K562 (cell line): ENCODE measurements at regions not wholly inside any gene's neighbourhood (a gene's known extent, or its start where the extent isn't known, plus 50 kb on each side); places are given as distances from the start of the nearest gene placed in this dataset.
A peak's percentile ranks its signal among the peaks of the same experiment; 100 is the strongest.

Experiments
- CCNT2 ChIP-seq: IDR thresholded peaks from 2 replicates; pipeline ENCODE4 v1.6.1; 2011; ENCODE audit warnings: borderline replicate concordance, low read depth, mild to moderate bottlenecking, moderate library complexity, mixed read lengths, low read length; ENCODE audit not compliant: insufficient read length; ENCODE audit errors: extremely low read depth
- HNRNPLL ChIP-seq: fragments of 200-400 bp; formaldehyde crosslinking; IDR thresholded peaks from 2 replicates; pipeline ENCODE4 v1.6.1; 2017; ENCODE audit warnings: low read length, low read depth, mild to moderate bottlenecking; ENCODE audit not compliant: poor library complexity, severe bottlenecking
- KDM2B ChIP-seq: fragments of 250-450 bp; sonication (Bioruptor Pico); IDR thresholded peaks from 2 replicates; pipeline ENCODE4 v1.8.0; 2021; ENCODE audit warnings: mild to moderate bottlenecking, moderate library complexity
- MCM2 ChIP-seq: fragments of 450-650 bp; IDR thresholded peaks from 2 replicates; pipeline ENCODE4 v1.6.1; 2017; ENCODE audit warnings: low read depth, mild to moderate bottlenecking
- MEIS2 ChIP-seq: fragments of 450-650 bp; IDR thresholded peaks from 2 replicates; pipeline ENCODE4 v1.6.1; 2014; ENCODE audit warnings: mild to moderate bottlenecking; ENCODE audit not compliant: partially characterized antibody
- PML ChIP-seq: IDR thresholded peaks from 2 replicates; pipeline ENCODE4 v1.6.1; 2012; ENCODE audit warnings: low read length, inconsistent platforms
- SMARCA4 ChIP-seq: fragments of 450-650 bp; IDR thresholded peaks from 2 replicates; pipeline ENCODE4 v1.6.1; 2016
- SOX6 ChIP-seq: fragments of 450-650 bp; IDR thresholded peaks from 2 replicates; pipeline ENCODE4 v1.6.1; 2014; ENCODE audit warnings: mild to moderate bottlenecking
- TCFL5 ChIP-seq: fragments of 250-450 bp; sonication (Bioruptor Pico); conservative IDR thresholded peaks from 2 replicates; pipeline ENCODE4 v1.6.1; 2021; ENCODE audit warnings: mild to moderate bottlenecking, moderate library complexity, matching md5 sums
- TOE1 ChIP-seq, 2 experiments: fragments of 450-650 bp in 1 of 2; sonication (generic) in 1 of 2; formaldehyde crosslinking in 1 of 2; IDR thresholded peaks; 2 replicates each; pipeline versions ENCODE4 v1.7.1 to v1.8.0; 2016 to 2022; ENCODE audit warnings: borderline replicate concordance in 2 of 2, mild to moderate bottlenecking in 2 of 2, antibody characterized with exemption in 1 of 2, inconsistent platforms in 1 of 2, low read depth in 1 of 2, missing genetic modification reagents in 1 of 2, moderate library complexity in 1 of 2
- TF ChIP-seq, protein P1 (sequence below): fragments of 200-600 bp; sonication (generic); IDR thresholded peaks from one replicate; pipeline ENCODE4 v1.6.1; 2012; ENCODE audit warnings: mild to moderate bottlenecking, low read depth, low read length, inconsistent platforms
- TF ChIP-seq, protein P2 (sequence below), 2 experiments: fragments of 150-350 bp in 1 of 2; IDR thresholded peaks; 2 replicates each; pipeline ENCODE4 v1.6.1; 2012 to 2016; ENCODE audit warnings: low read depth in 2 of 2, low read length in 2 of 2, mild to moderate bottlenecking in 1 of 2, moderate library complexity in 1 of 2

DNA sequence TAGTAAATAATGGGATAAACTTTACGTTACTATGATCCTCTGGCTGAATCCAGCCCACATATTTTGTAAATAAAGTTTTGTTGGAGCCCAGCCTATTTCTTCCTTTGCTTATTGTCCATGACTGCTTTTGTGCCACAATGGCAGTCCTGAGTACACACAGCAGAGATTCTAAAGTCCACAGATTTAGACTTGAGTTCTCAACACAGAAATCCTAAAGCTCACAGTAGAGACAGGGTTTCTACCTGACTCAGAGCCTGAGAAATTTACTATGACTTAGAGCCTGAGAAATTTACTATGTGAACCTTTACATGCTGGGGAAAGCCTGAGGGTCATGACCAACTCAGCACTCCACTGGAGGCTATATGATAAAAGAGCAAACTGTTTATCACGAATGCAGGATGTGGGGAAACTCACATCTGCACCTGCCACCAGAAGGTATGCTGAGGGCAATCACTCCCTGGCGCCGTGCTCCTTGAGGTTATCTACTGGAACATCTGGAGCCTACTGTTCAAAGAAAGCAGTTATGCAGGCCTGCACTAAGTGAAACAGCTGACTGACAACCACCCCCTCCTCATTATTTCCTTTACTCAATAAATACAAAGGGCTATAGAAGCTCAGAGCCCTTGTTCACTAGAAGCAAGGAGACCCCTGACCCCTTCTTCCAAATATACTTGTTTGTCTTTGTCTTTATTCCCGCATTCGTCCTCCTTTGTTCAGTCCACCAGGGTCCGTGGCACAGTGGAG is 52.6 kb upstream of the BICD1 start (continued):
- TF ChIP-seq TCFL5 (CRISPR knock-in tag) (no peak), CCNT2 (peak; percentile 57), MEIS2 (peak; percentile 19), TOE1 (IDR thresholded peaks at IDR 0.05; ENCODE audit: borderline replicate concordance) (no peak), TOE1 (CRISPR knock-in tag; IDR thresholded peaks at IDR 0.05; ENCODE audit: borderline replicate concordance, low read depth) (no peak), KDM2B (CRISPR knock-in tag) (no peak), MCM2 (no peak), PML (peak; percentile 81), SOX6 (peak; percentile 70; the same call in 1 of the 2 replicates), SMARCA4 (0 out of 2 replicates have a peak, but pooled peaks have one; percentile 32), HNRNPLL (no peak)
- TF ChIP-seq, protein P1, sequence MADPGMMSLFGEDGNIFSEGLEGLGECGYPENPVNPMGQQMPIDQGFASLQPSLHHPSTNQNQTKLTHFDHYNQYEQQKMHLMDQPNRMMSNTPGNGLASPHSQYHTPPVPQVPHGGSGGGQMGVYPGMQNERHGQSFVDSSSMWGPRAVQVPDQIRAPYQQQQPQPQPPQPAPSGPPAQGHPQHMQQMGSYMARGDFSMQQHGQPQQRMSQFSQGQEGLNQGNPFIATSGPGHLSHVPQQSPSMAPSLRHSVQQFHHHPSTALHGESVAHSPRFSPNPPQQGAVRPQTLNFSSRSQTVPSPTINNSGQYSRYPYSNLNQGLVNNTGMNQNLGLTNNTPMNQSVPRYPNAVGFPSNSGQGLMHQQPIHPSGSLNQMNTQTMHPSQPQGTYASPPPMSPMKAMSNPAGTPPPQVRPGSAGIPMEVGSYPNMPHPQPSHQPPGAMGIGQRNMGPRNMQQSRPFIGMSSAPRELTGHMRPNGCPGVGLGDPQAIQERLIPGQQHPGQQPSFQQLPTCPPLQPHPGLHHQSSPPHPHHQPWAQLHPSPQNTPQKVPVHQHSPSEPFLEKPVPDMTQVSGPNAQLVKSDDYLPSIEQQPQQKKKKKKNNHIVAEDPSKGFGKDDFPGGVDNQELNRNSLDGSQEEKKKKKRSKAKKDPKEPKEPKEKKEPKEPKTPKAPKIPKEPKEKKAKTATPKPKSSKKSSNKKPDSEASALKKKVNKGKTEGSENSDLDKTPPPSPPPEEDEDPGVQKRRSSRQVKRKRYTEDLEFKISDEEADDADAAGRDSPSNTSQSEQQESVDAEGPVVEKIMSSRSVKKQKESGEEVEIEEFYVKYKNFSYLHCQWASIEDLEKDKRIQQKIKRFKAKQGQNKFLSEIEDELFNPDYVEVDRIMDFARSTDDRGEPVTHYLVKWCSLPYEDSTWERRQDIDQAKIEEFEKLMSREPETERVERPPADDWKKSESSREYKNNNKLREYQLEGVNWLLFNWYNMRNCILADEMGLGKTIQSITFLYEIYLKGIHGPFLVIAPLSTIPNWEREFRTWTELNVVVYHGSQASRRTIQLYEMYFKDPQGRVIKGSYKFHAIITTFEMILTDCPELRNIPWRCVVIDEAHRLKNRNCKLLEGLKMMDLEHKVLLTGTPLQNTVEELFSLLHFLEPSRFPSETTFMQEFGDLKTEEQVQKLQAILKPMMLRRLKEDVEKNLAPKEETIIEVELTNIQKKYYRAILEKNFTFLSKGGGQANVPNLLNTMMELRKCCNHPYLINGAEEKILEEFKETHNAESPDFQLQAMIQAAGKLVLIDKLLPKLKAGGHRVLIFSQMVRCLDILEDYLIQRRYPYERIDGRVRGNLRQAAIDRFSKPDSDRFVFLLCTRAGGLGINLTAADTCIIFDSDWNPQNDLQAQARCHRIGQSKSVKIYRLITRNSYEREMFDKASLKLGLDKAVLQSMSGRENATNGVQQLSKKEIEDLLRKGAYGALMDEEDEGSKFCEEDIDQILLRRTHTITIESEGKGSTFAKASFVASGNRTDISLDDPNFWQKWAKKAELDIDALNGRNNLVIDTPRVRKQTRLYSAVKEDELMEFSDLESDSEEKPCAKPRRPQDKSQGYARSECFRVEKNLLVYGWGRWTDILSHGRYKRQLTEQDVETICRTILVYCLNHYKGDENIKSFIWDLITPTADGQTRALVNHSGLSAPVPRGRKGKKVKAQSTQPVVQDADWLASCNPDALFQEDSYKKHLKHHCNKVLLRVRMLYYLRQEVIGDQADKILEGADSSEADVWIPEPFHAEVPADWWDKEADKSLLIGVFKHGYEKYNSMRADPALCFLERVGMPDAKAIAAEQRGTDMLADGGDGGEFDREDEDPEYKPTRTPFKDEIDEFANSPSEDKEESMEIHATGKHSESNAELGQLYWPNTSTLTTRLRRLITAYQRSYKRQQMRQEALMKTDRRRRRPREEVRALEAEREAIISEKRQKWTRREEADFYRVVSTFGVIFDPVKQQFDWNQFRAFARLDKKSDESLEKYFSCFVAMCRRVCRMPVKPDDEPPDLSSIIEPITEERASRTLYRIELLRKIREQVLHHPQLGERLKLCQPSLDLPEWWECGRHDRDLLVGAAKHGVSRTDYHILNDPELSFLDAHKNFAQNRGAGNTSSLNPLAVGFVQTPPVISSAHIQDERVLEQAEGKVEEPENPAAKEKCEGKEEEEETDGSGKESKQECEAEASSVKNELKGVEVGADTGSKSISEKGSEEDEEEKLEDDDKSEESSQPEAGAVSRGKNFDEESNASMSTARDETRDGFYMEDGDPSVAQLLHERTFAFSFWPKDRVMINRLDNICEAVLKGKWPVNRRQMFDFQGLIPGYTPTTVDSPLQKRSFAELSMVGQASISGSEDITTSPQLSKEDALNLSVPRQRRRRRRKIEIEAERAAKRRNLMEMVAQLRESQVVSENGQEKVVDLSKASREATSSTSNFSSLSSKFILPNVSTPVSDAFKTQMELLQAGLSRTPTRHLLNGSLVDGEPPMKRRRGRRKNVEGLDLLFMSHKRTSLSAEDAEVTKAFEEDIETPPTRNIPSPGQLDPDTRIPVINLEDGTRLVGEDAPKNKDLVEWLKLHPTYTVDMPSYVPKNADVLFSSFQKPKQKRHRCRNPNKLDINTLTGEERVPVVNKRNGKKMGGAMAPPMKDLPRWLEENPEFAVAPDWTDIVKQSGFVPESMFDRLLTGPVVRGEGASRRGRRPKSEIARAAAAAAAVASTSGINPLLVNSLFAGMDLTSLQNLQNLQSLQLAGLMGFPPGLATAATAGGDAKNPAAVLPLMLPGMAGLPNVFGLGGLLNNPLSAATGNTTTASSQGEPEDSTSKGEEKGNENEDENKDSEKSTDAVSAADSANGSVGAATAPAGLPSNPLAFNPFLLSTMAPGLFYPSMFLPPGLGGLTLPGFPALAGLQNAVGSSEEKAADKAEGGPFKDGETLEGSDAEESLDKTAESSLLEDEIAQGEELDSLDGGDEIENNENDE = no peak
- TF ChIP-seq, protein P2, sequence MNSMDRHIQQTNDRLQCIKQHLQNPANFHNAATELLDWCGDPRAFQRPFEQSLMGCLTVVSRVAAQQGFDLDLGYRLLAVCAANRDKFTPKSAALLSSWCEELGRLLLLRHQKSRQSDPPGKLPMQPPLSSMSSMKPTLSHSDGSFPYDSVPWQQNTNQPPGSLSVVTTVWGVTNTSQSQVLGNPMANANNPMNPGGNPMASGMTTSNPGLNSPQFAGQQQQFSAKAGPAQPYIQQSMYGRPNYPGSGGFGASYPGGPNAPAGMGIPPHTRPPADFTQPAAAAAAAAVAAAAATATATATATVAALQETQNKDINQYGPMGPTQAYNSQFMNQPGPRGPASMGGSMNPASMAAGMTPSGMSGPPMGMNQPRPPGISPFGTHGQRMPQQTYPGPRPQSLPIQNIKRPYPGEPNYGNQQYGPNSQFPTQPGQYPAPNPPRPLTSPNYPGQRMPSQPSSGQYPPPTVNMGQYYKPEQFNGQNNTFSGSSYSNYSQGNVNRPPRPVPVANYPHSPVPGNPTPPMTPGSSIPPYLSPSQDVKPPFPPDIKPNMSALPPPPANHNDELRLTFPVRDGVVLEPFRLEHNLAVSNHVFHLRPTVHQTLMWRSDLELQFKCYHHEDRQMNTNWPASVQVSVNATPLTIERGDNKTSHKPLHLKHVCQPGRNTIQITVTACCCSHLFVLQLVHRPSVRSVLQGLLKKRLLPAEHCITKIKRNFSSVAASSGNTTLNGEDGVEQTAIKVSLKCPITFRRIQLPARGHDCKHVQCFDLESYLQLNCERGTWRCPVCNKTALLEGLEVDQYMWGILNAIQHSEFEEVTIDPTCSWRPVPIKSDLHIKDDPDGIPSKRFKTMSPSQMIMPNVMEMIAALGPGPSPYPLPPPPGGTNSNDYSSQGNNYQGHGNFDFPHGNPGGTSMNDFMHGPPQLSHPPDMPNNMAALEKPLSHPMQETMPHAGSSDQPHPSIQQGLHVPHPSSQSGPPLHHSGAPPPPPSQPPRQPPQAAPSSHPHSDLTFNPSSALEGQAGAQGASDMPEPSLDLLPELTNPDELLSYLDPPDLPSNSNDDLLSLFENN (IDR thresholded peaks at IDR 0.05; ENCODE audit: low read depth in 2 of 2, low read length in 2 of 2) = peak in 1 of 2 experiments; percentile 39; a peak in 1 of 4 replicates
